ENCODE measurements at regions not wholly inside any gene's neighbourhood (a gene's known extent, or its start where the extent isn't known, plus 50 kb on each side); places are given as distances from the start of the nearest gene placed in this dataset.

- H3K27me3 ChIP-seq (ENCODE audit: insufficient read depth, poor library complexity, severe bottlenecking) = no peaks in the 10 kb centered on the region
- no peak for DNase-seq (ENCODE audit: low read depth in 1 of 2, low spot score in 1 of 2)
- TF ChIP-seq SPI1 (IDR thresholded peaks at IDR 0.05; ENCODE audit: borderline replicate concordance, low read depth) = no peak
- no peak for TF ChIP-seq CTCF (IDR thresholded peaks at IDR 0.05; ENCODE audit: insufficient read depth, low read length)
- no peak for TF ChIP-seq REST (IDR thresholded peaks at IDR 0.05; ENCODE audit: insufficient replicate concordance, low read depth)
- TF ChIP-seq GABPA (IDR thresholded peaks at IDR 0.05; ENCODE audit: low read depth) = no peak
- no peak for TF ChIP-seq POLR2AphosphoS5 (IDR thresholded peaks at IDR 0.05; ENCODE audit: low read depth)
- no peak overlapping the region for H3K4me3 ChIP-seq (replicated peaks; ENCODE audit: insufficient read depth, low read length)
- no peak overlapping the region for H3K27ac ChIP-seq (replicated peaks)
These were observed 464.5 kb downstream of the KCNT2 start for GRCh38 chr1:196143602-196144342.

- H3K4me3 ChIP-seq (replicated peaks; ENCODE audit: insufficient read depth, low read length) = no peak overlapping the region
- no peak for DNase-seq (ENCODE audit: low read depth in 1 of 2, low spot score in 1 of 2)
- TF ChIP-seq POLR2AphosphoS5 (IDR thresholded peaks at IDR 0.05; ENCODE audit: low read depth) = no peak
- no peak for TF ChIP-seq GABPA (IDR thresholded peaks at IDR 0.05; ENCODE audit: low read depth)
- no peak for TF ChIP-seq SPI1 (IDR thresholded peaks at IDR 0.05; ENCODE audit: borderline replicate concordance, low read depth)
- no peak for TF ChIP-seq REST (IDR thresholded peaks at IDR 0.05; ENCODE audit: insufficient replicate concordance, low read depth)
- TF ChIP-seq CTCF (IDR thresholded peaks at IDR 0.05; ENCODE audit: insufficient read depth, low read length) = no peak
- H3K27ac ChIP-seq (replicated peaks) = no peak overlapping the region
- H3K27me3 ChIP-seq (ENCODE audit: insufficient read depth, poor library complexity, severe bottlenecking) = no peaks in the 10 kb centered on the region
These were observed 466.1 kb downstream of the KCNT2 start for GRCh38 chr1:196142111-196142640.

- DNase-seq (ENCODE audit: low read depth in 1 of 2, low spot score in 1 of 2) = no peak
- TF ChIP-seq SPI1 (IDR thresholded peaks at IDR 0.05; ENCODE audit: borderline replicate concordance, low read depth) (no peak), GABPA (IDR thresholded peaks at IDR 0.05; ENCODE audit: low read depth) (no peak), REST (IDR thresholded peaks at IDR 0.05; ENCODE audit: insufficient replicate concordance, low read depth) (no peak), CTCF (IDR thresholded peaks at IDR 0.05; ENCODE audit: insufficient read depth, low read length) (no peak), POLR2AphosphoS5 (IDR thresholded peaks at IDR 0.05; ENCODE audit: low read depth) (no peak)
- no peak overlapping the region for H3K27ac ChIP-seq (replicated peaks)
- H3K4me3 ChIP-seq (replicated peaks; ENCODE audit: insufficient read depth, low read length) = no peak overlapping the region
- H3K27me3 ChIP-seq (ENCODE audit: insufficient read depth, poor library complexity, severe bottlenecking) = no peaks in the 10 kb centered on the region
These were observed 471.8 kb downstream of the KCNT2 start for GRCh38 chr1:196136396-196136795.

Measured in HL-60 (cell line).